Lower lobe of right lung (tissue), 2 donors: ENCODE measurements at regions not wholly inside any gene's neighbourhood (a gene's known extent, or its start where the extent isn't known, plus 50 kb on each side); places are given as distances from the start of the nearest gene placed in this dataset.
"Not testable (repeated sequence)": the region's sequence is repeated elsewhere in the genome, so short reads cannot be mapped to it uniquely, and the experiment has no call there.

Experiments used
- ATAC-seq, 2 donors: fragments of 200-7000 bp; cut with Tn5 transposase; one replicate each; pipeline ENCODE4 v1.9.1; 2020 to 2022; ENCODE audit warnings: mild to moderate bottlenecking in 2 of 2, moderate library complexity in 2 of 2
- DNase-seq: peaks from one replicate; pipeline ENCODE4 v3.0.0-alpha.2; 2020
- H3K27ac ChIP-seq: fragments of 200-600 bp; one replicate; pipeline ENCODE4 v1.8.0; 2022
- H3K27me3 ChIP-seq: fragments of 200-600 bp; one replicate; pipeline ENCODE4 v1.8.0; 2022; ENCODE audit warnings: low read depth
- H3K36me3 ChIP-seq: fragments of 200-600 bp; one replicate; pipeline ENCODE4 v1.8.0; 2022; ENCODE audit warnings: mild to moderate bottlenecking
- H3K4me1 ChIP-seq: fragments of 200-600 bp; one replicate; pipeline ENCODE4 v1.8.0; 2022
- H3K4me3 ChIP-seq: fragments of 200-600 bp; one replicate; pipeline ENCODE4 v1.8.0; 2022; ENCODE audit warnings: mild to moderate bottlenecking
- H3K9me3 ChIP-seq: fragments of 200-600 bp; one replicate; pipeline ENCODE4 v1.8.0; 2022
- intact Hi-C: fragments of 100-400 bp; cut with DNase I; formaldehyde crosslinking; loops from one replicate; pipeline ENCODE4 v1.11.0; 2022
- TF ChIP-seq, protein P1 (sequence below): fragments of 200-600 bp; IDR thresholded peaks from one replicate; pipeline ENCODE4 v1.8.0; 2022; ENCODE audit warnings: antibody characterized with exemption, mild to moderate bottlenecking
- donor health status: DM: no; HTN: yes; CAD: no; lungs with severe emphysema.

DNA sequence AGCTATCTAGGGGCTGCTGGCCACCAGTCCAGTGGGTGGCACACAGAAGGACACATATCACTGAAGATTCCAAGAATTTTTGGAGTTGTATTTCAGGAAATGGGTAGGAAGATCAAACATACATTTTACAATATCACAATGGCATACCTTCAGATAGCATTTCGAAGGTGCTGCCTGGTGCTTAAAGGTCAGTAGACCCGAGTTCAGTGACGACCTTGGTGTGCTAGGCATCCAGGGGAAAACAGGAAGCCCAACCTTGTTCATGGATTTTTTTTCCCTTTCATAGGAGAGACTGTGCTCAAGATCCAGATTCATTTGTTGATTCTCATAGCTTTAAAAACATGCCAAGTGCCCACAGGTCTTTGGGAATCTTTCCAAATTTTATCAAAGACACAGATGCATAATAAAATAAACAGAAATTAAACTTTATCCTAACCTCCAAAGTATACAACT, 51.0 kb upstream of the RCBTB2 start:
- Histone ChIP-seq H3K36me3 (no peaks in the 10 kb centered on the region), H3K4me3 (no peak overlapping the region), H3K4me1 (peaks cover 34% of the 10 kb centered on the region), H3K27ac (no peak overlapping the region), H3K27me3 (no peaks in the 10 kb centered on the region), H3K9me3 (no peaks in the 10 kb centered on the region)
- ATAC-seq = no peak
- intact Hi-C loops = loop anchor here (10.0 kb wide), 1 partner anchor 249 kb away; no protein-coding TSS in a partner anchor
- DNase-seq = no peak
- TF ChIP-seq, protein P1, sequence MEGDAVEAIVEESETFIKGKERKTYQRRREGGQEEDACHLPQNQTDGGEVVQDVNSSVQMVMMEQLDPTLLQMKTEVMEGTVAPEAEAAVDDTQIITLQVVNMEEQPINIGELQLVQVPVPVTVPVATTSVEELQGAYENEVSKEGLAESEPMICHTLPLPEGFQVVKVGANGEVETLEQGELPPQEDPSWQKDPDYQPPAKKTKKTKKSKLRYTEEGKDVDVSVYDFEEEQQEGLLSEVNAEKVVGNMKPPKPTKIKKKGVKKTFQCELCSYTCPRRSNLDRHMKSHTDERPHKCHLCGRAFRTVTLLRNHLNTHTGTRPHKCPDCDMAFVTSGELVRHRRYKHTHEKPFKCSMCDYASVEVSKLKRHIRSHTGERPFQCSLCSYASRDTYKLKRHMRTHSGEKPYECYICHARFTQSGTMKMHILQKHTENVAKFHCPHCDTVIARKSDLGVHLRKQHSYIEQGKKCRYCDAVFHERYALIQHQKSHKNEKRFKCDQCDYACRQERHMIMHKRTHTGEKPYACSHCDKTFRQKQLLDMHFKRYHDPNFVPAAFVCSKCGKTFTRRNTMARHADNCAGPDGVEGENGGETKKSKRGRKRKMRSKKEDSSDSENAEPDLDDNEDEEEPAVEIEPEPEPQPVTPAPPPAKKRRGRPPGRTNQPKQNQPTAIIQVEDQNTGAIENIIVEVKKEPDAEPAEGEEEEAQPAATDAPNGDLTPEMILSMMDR = no peak

DNA sequence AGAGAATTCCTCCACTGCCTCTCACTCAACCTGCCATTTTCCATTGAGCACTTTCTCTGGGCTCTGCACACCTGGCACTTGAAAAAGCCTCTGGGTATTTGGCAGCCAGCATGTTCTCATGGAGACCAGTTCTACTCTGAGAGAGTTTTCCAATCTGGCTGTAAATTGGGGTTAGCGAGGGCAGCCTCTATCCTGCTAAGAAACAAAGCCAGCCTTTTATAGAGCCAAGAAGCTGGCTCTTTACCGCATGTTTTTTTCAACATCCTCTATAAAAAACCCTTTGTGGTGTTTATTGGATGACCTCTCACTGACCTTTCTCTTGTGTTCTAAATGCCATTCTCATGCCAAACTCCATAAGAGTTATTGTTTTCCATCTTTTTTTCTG, 52.6 kb upstream of the RCBTB2 start:
- H3K27me3 ChIP-seq = no peaks in the 10 kb centered on the region
- DNase-seq (no peak), ATAC-seq (peak in 1 of 2 donors; percentile 39)
- H3K36me3 ChIP-seq = no peaks in the 10 kb centered on the region
- H3K4me3 ChIP-seq = no peak overlapping the region
- intact Hi-C loops = loop anchor here (10.0 kb wide), 1 partner anchor 251 kb away; no protein-coding TSS in a partner anchor
- peaks cover 25% of the 10 kb centered on the region for H3K4me1 ChIP-seq
- TF ChIP-seq, protein P1 = no peak
- H3K9me3 ChIP-seq = no peaks in the 10 kb centered on the region
- no peak overlapping the region for H3K27ac ChIP-seq

DNA sequence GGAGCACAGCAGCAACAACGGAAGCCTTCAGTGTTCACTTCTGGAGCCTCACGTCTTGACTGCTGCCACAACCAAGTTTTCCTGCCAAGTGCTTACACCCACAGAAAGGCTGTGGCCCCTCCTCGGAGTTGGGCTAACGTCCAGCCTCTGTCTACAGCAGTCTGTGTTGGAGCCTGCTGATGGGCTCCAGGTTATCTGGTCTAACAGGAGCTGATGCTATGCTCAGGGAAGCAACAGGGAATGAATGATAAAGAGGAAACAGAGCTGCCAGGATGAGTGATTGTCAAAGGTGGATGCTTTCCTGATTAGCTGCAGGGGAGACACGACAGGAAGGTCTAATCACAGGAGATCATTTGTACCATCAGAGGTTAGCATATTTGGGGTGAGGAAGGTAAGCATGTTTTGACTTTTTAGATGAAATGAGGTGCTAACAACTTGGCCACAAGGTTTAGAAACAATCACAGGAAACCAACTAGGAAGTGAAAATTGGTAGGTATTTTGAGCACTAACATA, 53.8 kb upstream of the RCBTB2 start:
- H3K27me3 ChIP-seq = no peaks in the 10 kb centered on the region
- no peaks in the 10 kb centered on the region for H3K36me3 ChIP-seq
- no peak overlapping the region for H3K27ac ChIP-seq
- H3K4me3 ChIP-seq = no peak overlapping the region
- no peaks in the 10 kb centered on the region for H3K9me3 ChIP-seq
- peaks cover 25% of the 10 kb centered on the region for H3K4me1 ChIP-seq
- TF ChIP-seq, protein P1 = no peak
- ATAC-seq (peak in 1 of 2 donors; percentile 35), DNase-seq (no peak)
- intact Hi-C loops = loop anchor here (10.0 kb wide), 1 partner anchor 252 kb away; no protein-coding TSS in a partner anchor

DNA sequence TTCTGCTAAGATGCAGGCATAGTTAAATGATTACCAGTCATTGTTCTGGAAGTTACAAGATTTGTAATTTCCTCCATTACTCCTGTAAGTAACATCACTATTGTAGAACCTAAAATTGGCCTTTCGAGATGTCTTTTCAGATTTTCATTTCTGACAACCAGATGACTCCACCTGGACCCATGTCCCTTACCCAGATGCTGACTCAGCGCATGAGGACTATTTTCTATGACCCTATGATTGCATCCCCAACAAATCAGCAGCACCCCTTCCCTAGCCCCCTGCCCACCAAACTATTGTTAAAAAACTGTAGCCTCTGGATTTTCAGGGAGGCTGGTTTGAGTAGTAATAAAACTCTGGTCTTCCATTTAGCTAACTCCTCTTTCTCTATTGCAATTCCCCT, 55.2 kb upstream of the RCBTB2 start:
- Histone ChIP-seq H3K4me3 (no peak overlapping the region), H3K4me1 (peaks cover 25% of the 10 kb centered on the region), H3K27me3 (no peaks in the 10 kb centered on the region), H3K27ac (no peak overlapping the region), H3K9me3 (no peaks in the 10 kb centered on the region), H3K36me3 (no peaks in the 10 kb centered on the region)
- TF ChIP-seq, protein P1 = no peak
- DNase-seq = no peak
- intact Hi-C loops = loop anchor here (10.0 kb wide), 1 partner anchor 253 kb away; no protein-coding TSS in a partner anchor
- ATAC-seq = no peak

DNA sequence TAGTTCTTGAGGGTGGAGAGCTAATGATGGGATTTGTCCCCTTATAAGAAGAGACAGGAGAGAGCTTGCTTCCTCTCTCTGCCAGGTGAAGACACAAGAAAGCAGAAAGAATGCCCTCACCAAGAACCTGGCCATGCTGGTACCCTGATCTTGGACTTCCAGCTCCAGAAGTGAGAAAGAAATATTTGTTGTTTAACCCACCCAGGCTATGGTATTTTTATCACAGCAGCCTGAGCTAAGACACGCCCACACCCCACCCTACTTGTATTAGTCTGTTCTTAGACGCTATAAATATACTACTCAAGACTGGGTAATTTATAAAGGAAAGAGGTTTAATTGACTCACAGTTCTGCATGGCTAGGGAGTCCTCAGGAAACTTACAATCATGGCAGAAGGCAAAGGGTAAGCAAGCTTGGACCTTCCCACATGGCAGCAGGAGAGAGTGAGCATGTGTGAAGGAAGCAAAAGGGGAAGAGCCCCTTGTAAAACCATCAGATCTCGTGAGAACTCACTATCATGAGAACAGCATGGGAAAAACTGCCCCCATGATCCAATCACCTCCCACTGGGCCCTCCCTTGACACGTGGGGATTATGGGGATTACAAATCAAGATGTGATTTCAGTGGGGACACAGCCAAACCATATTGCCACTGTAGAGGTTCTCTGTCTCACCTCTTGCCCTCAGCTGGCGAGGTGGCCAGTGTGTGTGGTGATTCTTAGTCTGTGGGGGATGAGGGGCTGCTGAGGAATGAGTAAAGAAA, 57.4 kb upstream of the RCBTB2 start:
- Histone ChIP-seq H3K4me1 (peaks cover 15% of the 10 kb centered on the region), H3K9me3 (no peaks in the 10 kb centered on the region), H3K27me3 (no peaks in the 10 kb centered on the region), H3K36me3 (no peaks in the 10 kb centered on the region), H3K4me3 (no peak overlapping the region), H3K27ac (no peak overlapping the region)
- intact Hi-C loops = loop anchor here (10.0 kb wide), 1 partner anchor 184 kb away; no protein-coding TSS in a partner anchor
- ATAC-seq (no peak), DNase-seq (no peak)
- TF ChIP-seq, protein P1 = no peak

DNA sequence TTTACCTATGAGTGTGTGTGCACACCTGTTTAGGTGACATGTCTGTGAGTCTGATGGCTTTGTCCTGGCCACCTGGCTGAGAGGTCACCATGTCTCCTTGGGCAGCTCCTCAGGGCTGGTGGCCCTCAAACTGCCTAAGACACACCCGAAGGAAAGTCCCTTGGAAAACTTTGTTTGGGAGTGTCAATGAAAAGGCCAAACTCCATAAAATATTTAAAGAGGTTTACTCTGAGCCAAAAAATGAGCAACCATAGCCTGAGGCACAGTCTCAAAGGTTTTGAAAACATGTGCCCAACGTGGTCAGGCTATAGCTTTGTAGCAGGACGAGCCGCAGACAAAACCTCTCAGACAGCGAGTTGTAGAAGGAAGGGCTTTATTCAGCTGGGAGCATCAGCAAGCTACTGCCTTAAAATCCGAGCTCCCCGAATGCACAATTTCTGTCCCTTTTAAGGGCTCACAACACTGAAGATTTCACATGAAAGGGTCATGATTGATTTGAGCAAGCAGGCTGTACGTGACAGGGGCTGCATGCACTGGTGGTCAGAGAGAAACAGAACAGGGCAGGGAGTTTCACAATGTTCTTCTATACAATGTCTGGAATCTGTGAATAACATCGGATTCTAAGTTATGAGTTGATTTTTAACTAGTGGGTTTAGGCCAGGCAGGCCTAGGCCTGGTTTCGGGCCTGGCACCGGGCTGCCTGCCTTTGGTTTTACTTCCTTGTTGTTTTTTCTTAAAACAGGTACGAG, 58.4 kb upstream of the RCBTB2 start:
- intact Hi-C loops = loop anchor here (10.0 kb wide), 1 partner anchor 184 kb away; no protein-coding TSS in a partner anchor

More for the DNA sequence above, 58.4 kb upstream of the RCBTB2 start:
- not testable (repeated sequence) for H3K27me3 ChIP-seq, H3K4me1 ChIP-seq, H3K27ac ChIP-seq, H3K9me3 ChIP-seq, ATAC-seq, H3K4me3 ChIP-seq, H3K36me3 ChIP-seq, DNase-seq
